H1 (cell line): ENCODE measurements at regions not wholly inside any gene's neighbourhood (a gene's known extent, or its start where the extent isn't known, plus 50 kb on each side); places are given as distances from the start of the nearest gene placed in this dataset.

Experiments
- CHD7 ChIP-seq: fragments of 300-600 bp; sonication (generic); IDR thresholded peaks from 2 replicates; pipeline ENCODE4 v1.7.1; 2012; ENCODE audit warnings: low read length, moderate library complexity, mild to moderate bottlenecking, inconsistent platforms; ENCODE audit not compliant: insufficient replicate concordance
- HDAC2 ChIP-seq, 2 experiments: fragments of 300-600 bp in 1 of 2; sonication (generic) in 1 of 2; IDR thresholded peaks; 2 replicates each; pipeline ENCODE4 v1.6.1; 2011 to 2012; ENCODE audit warnings: low read depth in 2 of 2, low read length in 2 of 2, mild to moderate bottlenecking in 2 of 2, moderate library complexity in 2 of 2, borderline replicate concordance in 1 of 2, inconsistent platforms in 1 of 2
- JUND ChIP-seq: IDR thresholded peaks from 2 replicates; pipeline ENCODE4 v1.6.1; 2011; ENCODE audit warnings: mild to moderate bottlenecking, improper control_type of control experiment, low read length
- KDM1A ChIP-seq: fragments of 200-600, 300-600 bp; sonication (generic); IDR thresholded peaks from 2 replicates; pipeline ENCODE4 v1.7.1; 2016; ENCODE audit warnings: mild to moderate bottlenecking, low read length, borderline replicate concordance
- TAF7 ChIP-seq: optimal IDR thresholded peaks from 2 replicates; pipeline ENCODE3; 2011; ENCODE audit warnings: low read depth, mild to moderate bottlenecking, inconsistent platforms, low read length, moderate library complexity, borderline replicate concordance

- TF ChIP-seq CHD7: no peak
- no peak for TF ChIP-seq JUND
- TF ChIP-seq HDAC2 (IDR thresholded peaks at IDR 0.05; ENCODE audit: borderline replicate concordance in 1 of 2, low read depth in 2 of 2, low read length in 2 of 2): no peak
- TF ChIP-seq KDM1A: no peak
- no peak for TF ChIP-seq TAF7
These were observed 278.1 kb downstream of the NUAK1 start (continued) for GRCh38 chr12:105860561-105861207.
